ENCODE measurements at regions not wholly inside any gene's neighbourhood (a gene's known extent, or its start where the extent isn't known, plus 50 kb on each side); places are given as distances from the start of the nearest gene placed in this dataset.

DNA sequence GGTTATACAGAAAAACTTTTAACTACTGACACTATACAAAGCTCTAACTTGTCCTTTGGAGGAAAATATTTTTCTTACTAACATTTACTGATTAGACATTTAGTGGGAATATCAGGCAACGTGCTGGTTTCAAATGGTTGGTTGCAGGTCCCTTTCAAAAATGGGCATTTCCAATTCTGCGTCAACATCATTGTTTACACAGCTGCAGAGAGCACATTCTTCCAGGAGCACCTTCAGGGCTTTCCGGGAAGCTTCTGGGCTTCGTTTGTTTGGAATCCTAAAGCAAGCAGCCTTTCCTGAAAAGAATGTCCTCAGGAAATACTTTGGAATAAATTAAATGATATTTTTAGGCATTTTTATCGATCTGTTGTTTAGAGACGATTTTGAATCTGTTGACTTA is 289.7 kb downstream of the TRIML1 start:
- H3K4me3 ChIP-seq (ENCODE audit: low read depth, low read length): no peak overlapping the region
- no peak for DNase-seq (ENCODE audit: low read depth)
- TF ChIP-seq, protein P1, sequence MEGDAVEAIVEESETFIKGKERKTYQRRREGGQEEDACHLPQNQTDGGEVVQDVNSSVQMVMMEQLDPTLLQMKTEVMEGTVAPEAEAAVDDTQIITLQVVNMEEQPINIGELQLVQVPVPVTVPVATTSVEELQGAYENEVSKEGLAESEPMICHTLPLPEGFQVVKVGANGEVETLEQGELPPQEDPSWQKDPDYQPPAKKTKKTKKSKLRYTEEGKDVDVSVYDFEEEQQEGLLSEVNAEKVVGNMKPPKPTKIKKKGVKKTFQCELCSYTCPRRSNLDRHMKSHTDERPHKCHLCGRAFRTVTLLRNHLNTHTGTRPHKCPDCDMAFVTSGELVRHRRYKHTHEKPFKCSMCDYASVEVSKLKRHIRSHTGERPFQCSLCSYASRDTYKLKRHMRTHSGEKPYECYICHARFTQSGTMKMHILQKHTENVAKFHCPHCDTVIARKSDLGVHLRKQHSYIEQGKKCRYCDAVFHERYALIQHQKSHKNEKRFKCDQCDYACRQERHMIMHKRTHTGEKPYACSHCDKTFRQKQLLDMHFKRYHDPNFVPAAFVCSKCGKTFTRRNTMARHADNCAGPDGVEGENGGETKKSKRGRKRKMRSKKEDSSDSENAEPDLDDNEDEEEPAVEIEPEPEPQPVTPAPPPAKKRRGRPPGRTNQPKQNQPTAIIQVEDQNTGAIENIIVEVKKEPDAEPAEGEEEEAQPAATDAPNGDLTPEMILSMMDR (IDR thresholded peaks at IDR 0.05; ENCODE audit: insufficient read depth, low read depth, low read length): no peak

DNA sequence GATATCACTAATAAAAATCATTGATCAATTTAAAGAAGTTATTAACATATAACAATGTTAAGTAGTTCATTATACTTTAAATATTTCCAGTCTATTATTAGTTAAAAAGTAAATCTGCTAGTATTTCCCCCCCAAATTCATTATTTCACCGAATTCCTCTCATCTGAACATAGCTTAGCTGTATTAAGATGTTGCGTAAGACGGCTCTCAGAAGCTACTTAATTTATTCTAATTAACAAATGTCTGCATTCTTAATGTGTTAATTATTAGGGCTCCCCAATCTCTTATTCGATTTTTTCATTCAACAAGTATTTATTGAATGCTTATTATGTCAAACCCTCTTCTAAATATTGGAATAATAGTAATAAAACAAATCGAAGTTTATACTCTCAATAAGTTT is 290.7 kb downstream of the TRIML1 start:
- TF ChIP-seq, protein P1 (IDR thresholded peaks at IDR 0.05; ENCODE audit: insufficient read depth, low read depth, low read length): no peak
- DNase-seq (ENCODE audit: low read depth): no peak
- H3K4me3 ChIP-seq (ENCODE audit: low read depth, low read length): no peak overlapping the region

DNA sequence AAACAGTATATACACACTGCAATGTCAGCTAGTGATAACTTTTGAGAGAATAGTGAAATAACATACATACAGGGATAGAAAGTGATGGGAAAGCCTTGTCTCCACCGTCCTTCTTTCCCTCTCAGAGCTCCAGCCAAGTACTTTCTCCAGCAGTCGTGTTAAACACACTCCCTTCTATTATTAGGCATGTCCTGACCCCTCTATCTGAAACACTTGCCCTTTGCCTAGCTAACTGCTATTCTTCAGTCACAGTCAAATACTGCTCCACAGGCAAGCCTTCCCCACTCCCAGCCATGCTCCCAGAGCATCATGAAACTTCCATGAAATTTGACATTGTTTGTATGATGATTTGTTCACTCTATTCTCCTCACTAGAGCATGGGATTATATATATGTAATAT is 291.1 kb downstream of the TRIML1 start:
- DNase-seq (ENCODE audit: low read depth): no peak
- TF ChIP-seq, protein P1 (IDR thresholded peaks at IDR 0.05; ENCODE audit: insufficient read depth, low read depth, low read length): no peak
- H3K4me3 ChIP-seq (ENCODE audit: low read depth, low read length): no peak overlapping the region

DNA sequence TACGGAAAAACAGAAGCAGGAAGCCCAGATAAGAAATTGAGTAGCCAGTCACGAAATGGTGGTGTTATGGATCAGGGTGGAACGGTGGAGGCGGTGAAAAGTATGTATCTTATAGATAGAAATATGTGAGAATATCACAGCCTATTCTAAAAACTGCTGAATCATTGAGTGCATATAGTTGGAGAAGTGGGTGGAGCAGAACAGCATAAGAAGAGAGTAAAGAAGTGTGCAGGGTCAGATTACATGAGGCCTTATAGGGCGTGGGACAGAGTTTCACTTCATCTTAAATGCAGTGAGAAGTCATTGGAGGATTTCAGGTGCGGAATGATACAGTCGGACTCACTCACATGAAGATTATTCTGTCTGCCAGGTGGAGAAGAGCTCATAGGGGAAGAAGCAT is 293.1 kb downstream of the TRIML1 start:
- no peak for DNase-seq (ENCODE audit: low read depth)
- no peak overlapping the region for H3K4me3 ChIP-seq (ENCODE audit: low read depth, low read length)
- TF ChIP-seq, protein P1 (IDR thresholded peaks at IDR 0.05; ENCODE audit: insufficient read depth, low read depth, low read length): no peak

DNA sequence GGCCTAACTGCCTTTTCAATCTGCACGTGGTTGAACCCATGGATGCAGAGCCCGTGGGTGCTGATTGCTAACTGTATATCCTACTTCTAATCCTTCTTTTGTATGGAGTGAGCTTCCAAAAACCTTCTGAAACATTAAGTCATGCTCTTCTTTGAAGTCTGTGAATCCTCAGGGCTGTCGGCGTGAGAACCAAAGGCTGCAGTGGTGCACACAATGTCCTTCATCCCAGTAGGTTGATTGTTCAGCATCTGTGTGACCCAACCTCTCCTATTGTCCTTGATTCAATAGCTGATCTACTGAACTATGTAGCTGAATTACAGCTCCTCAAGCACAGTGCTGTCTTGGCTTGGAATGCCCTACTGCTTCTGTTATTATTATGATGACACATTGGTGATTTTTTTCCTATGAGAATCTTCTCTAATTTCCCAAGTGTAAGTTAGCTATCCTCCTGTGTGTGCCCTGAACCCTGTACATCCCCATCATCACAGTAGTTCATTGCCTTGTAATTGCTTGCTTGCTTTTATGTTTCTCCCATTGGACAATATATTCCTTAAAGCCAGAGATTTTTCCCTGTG is 294.6 kb downstream of the TRIML1 start:
- DNase-seq (ENCODE audit: low read depth): no peak

DNA sequence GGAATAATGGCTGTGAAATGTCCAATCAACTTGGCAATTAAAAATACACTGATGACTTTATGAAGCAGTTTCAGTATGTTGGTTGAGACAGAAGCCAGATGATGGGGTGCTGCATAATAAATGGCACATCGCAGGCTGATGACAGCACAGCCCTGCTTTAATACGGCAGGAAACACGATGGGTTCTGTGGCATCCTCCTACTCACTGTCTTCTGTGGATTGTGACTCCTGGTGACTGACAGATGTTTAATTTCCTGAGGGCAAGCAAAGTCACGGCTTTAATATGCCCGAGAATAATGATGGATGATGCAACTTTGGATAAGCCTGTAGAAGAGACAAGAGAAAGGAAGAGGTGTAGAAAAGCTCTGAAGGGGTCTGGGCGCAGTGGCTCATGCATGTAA is 295.4 kb downstream of the TRIML1 start:
- TF ChIP-seq, protein P1 (IDR thresholded peaks at IDR 0.05; ENCODE audit: insufficient read depth, low read depth, low read length): no peak
- H3K4me3 ChIP-seq (ENCODE audit: low read depth, low read length): no peak overlapping the region
- DNase-seq (ENCODE audit: low read depth): no peak

More for the DNA sequence above, 294.6 kb downstream of the TRIML1 start:
- TF ChIP-seq, protein P1 (IDR thresholded peaks at IDR 0.05; ENCODE audit: insufficient read depth, low read depth, low read length): no peak
- no peak overlapping the region for H3K4me3 ChIP-seq (ENCODE audit: low read depth, low read length)

DNA sequence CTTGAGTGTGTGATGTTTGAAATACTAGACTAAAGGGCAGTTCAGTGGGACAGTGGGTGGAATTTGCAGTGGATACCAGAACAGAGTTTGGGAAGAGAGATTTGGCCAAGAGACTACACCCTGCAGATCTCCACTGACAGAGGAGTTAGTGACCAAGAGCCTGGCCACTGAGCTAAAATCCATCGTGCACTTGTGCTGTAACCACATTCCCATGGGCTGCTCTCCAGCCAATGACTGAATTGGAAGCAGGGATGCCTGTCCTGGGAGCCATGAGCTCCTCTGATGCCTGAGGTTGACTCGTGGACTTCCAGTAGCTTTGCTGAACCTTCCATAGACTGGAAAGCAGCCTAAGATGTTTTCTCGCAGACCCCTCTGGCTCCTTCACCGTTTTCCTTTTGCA is 296.1 kb downstream of the TRIML1 start:
- H3K4me3 ChIP-seq (ENCODE audit: low read depth, low read length): no peak overlapping the region
- DNase-seq (ENCODE audit: low read depth): no peak
- TF ChIP-seq, protein P1 (IDR thresholded peaks at IDR 0.05; ENCODE audit: insufficient read depth, low read depth, low read length): no peak
